Gastrocnemius medialis (tissue), 4 donors: ENCODE measurements at regions not wholly inside any gene's neighbourhood (a gene's known extent, or its start where the extent isn't known, plus 50 kb on each side); places are given as distances from the start of the nearest gene placed in this dataset.

Experiments
- ATAC-seq, 2 donors: fragments of 150-250 bp; one replicate each; pipeline ENCODE4 v1.9.1; 2016
- DNase-seq, 2 donors: peaks; one replicate each; pipeline ENCODE4 v3.0.0-alpha.2; 2019
- H3K27ac ChIP-seq, 4 donors: fragments of 200-600 bp; sonication (generic); 1 replicate in 1 of 4; 2 replicates in 3 of 4; pipeline ENCODE4 v1.5.1; 2016 to 2018; ENCODE audit warnings: mild to moderate bottlenecking in 2 of 4, moderate library complexity in 1 of 4
- H3K27me3 ChIP-seq, 3 donors: fragments of 200-600 bp; sonication (generic) in 2 of 3; 1 replicate in 1 of 3; 2 replicates in 2 of 3; pipeline versions ENCODE4 v1.5.1 to v1.6.0; 2016 to 2019; ENCODE audit warnings: mild to moderate bottlenecking in 1 of 3, moderate library complexity in 1 of 3
- H3K36me3 ChIP-seq, 2 donors: fragments of 200-600 bp; sonication (generic) in 1 of 2; one replicate each; pipeline ENCODE4 v1.5.1; 2017 to 2018
- H3K4me1 ChIP-seq, 2 donors: fragments of 200-600 bp; sonication (generic) in 1 of 2; one replicate each; pipeline ENCODE4 v1.5.1; 2016 to 2017; ENCODE audit warnings: mild to moderate bottlenecking in 2 of 2
- H3K4me3 ChIP-seq, 4 donors: fragments of 200-600 bp; sonication (generic) in 3 of 4; 1 replicate in 1 of 4; 2 replicates in 3 of 4; pipeline ENCODE4 v1.5.1; 2016 to 2019; ENCODE audit warnings: mild to moderate bottlenecking in 2 of 4
- H3K9me3 ChIP-seq, 3 donors: fragments of 200-600 bp; sonication (generic) in 2 of 3; 1 replicate in 1 of 3; 2 replicates in 2 of 3; pipeline ENCODE4 v1.5.1; 2016 to 2019
- POLR2A ChIP-seq, 2 donors: fragments of 450-650 bp; IDR thresholded peaks; one replicate each; pipeline ENCODE4 v1.6.1; 2017; ENCODE audit warnings: antibody characterized with exemption in 2 of 2, mild to moderate bottlenecking in 2 of 2, moderate library complexity in 2 of 2
- in situ Hi-C, 4 donors: fragments of 200-750 bp; cut with MboI; loops; one replicate each; pipeline versions ENCODE4 v1.15.0 to v1.8.0; 2017; ENCODE audit warnings: low sequenced_read_pairs in 4 of 4
- intact Hi-C: fragments of 100-400 bp; cut with DNase I; formaldehyde crosslinking; loops from one replicate; pipeline ENCODE4 v1.15.1; 2023; ENCODE audit warnings: low total_unique reads
- TF ChIP-seq, protein P1 (sequence below), 5 experiments: fragments of 450-650 bp in 3 of 5; fragments of 200-600 bp in 2 of 5; sonication (generic) in 2 of 5; IDR thresholded peaks in 4 of 5; conservative IDR thresholded peaks in 1 of 5; 1 replicate in 4 of 5; 2 replicates in 1 of 5; pipeline ENCODE4 v1.5.1; 2016 to 2019; ENCODE audit warnings: antibody characterized with exemption in 5 of 5, mild to moderate bottlenecking in 3 of 5, moderate library complexity in 3 of 5

DNA sequence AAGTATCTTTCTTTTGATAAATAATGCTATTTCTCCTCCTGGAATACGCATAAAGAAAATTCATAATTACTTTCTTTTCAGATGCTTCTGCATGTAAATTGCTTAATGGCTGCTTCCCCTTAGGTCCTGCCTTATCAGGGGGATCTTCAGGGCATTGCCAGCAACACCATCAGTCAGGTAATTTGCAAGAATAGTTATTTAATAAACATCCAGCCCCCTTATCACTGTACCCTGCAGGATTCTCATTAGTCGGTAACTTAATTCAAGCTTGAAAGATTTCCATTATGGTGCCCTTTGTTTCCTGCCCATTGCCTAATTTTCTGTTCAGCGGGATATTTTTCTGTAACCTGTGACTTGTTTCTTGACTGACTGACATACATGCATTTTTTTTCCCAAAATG, 414.5 kb downstream of the MFSD1 start:
- H3K27ac ChIP-seq, result no peak overlapping the region
- in situ Hi-C loops, result no loop called here
- H3K9me3 ChIP-seq, result no peaks in the 10 kb centered on the region
- H3K4me3 ChIP-seq, result no peak overlapping the region
- intact Hi-C loops, result no loop called here
- no peaks in the 10 kb centered on the region for H3K36me3 ChIP-seq
- TF ChIP-seq, protein P1, sequence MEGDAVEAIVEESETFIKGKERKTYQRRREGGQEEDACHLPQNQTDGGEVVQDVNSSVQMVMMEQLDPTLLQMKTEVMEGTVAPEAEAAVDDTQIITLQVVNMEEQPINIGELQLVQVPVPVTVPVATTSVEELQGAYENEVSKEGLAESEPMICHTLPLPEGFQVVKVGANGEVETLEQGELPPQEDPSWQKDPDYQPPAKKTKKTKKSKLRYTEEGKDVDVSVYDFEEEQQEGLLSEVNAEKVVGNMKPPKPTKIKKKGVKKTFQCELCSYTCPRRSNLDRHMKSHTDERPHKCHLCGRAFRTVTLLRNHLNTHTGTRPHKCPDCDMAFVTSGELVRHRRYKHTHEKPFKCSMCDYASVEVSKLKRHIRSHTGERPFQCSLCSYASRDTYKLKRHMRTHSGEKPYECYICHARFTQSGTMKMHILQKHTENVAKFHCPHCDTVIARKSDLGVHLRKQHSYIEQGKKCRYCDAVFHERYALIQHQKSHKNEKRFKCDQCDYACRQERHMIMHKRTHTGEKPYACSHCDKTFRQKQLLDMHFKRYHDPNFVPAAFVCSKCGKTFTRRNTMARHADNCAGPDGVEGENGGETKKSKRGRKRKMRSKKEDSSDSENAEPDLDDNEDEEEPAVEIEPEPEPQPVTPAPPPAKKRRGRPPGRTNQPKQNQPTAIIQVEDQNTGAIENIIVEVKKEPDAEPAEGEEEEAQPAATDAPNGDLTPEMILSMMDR (IDR thresholded peaks at IDR 0.05 in 4 of 5, conservative IDR thresholded peaks at IDR 0.05 in 1 of 5), result no peak
- no peak for TF ChIP-seq POLR2A (IDR thresholded peaks at IDR 0.05)
- ATAC-seq, result no peak
- DNase-seq, result no peak
- no peaks in the 10 kb centered on the region for H3K27me3 ChIP-seq
- H3K4me1 ChIP-seq, result no peaks in the 10 kb centered on the region

DNA sequence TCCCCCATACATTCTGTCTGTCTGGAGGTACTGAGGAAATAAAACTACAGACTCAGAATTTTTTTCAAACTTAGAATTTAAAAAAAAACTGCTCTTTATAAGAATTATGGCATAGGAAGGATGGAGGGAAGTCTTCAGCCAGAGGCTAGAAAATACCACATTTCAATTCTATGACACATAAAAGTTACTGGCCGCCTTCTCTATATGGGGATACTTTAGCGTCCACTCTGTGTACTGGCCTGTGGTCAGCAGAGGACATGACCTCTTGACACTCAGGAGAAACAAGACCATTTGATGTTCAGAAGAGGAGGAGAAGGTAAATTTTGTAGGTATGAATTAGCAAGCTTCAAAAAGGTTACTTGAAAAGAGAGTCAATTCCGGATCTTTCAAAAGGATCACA, 417.4 kb downstream of the MFSD1 start:
- H3K27ac ChIP-seq, result no peak overlapping the region
- H3K4me1 ChIP-seq, result no peaks in the 10 kb centered on the region
- no peak for TF ChIP-seq POLR2A (IDR thresholded peaks at IDR 0.05)
- TF ChIP-seq, protein P1 (IDR thresholded peaks at IDR 0.05 in 4 of 5, conservative IDR thresholded peaks at IDR 0.05 in 1 of 5), result no peak
- no peaks in the 10 kb centered on the region for H3K9me3 ChIP-seq
- in situ Hi-C loops (no loop called here), intact Hi-C loops (no loop called here)
- DNase-seq (no peak), ATAC-seq (no peak)
- H3K4me3 ChIP-seq, result no peak overlapping the region
- H3K27me3 ChIP-seq, result no peaks in the 10 kb centered on the region
- no peaks in the 10 kb centered on the region for H3K36me3 ChIP-seq

DNA sequence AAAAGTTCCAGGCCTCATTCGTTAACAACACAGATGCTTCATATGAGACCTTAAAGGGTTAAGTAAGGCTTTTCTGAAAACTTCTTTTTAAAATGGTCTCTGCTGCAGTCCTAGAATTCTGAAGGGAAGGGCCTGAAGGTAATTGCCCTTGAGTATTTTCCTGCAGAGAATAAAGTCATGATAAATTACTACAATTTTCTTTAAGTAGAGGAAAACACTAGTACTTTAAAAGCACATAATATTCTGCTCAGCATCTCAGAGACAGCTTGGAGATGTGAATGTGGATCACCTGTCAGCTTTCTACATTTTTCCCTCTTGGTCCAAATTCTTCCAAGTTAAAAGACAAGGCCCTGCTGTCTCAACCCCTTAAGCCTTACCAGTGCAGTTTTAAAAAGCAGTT, 419.5 kb downstream of the MFSD1 start:
- Histone ChIP-seq H3K4me3 (no peak overlapping the region), H3K4me1 (no peaks in the 10 kb centered on the region), H3K27me3 (no peaks in the 10 kb centered on the region), H3K27ac (no peak overlapping the region), H3K36me3 (no peaks in the 10 kb centered on the region), H3K9me3 (no peaks in the 10 kb centered on the region)
- in situ Hi-C loops, result no loop called here
- intact Hi-C loops, result no loop called here
- no peak for TF ChIP-seq POLR2A (IDR thresholded peaks at IDR 0.05)
- TF ChIP-seq, protein P1 (IDR thresholded peaks at IDR 0.05 in 4 of 5, conservative IDR thresholded peaks at IDR 0.05 in 1 of 5), result no peak
- DNase-seq, result no peak
- ATAC-seq, result no peak

DNA sequence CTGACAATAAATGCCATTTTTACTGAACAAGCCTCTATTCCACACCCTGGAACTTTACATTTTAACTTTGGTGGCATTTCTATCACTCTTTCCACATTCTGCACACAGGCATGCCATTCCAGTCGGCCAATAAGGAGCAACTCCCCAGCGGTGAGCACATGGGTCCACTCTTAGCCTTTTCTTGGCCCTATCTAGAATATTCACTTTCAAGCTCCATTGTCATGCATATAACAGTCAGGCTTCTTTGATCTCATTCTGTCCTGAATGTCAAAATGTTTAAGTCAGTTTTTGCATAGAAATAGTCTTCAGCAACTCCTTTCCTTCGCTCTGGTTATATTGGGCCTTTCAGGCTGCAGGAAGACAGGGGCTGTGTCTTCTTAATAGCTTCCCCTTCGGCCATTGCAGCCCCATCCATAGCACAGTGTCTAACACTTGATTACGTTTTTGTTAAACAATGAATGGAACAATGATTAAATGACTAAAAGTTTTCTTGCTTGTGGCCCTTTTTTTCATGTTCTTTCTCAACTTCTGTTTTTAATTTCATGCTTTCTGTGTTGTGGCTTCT, 427.3 kb downstream of the MFSD1 start:
- DNase-seq, result no peak
- intact Hi-C loops, result no loop called here
- H3K9me3 ChIP-seq, result no peaks in the 10 kb centered on the region
- no peak for ATAC-seq
- no peaks in the 10 kb centered on the region for H3K36me3 ChIP-seq
- no peaks in the 10 kb centered on the region for H3K4me1 ChIP-seq
- H3K27me3 ChIP-seq, result no peaks in the 10 kb centered on the region
- TF ChIP-seq, protein P1 (IDR thresholded peaks at IDR 0.05 in 4 of 5, conservative IDR thresholded peaks at IDR 0.05 in 1 of 5), result no peak
- TF ChIP-seq POLR2A (IDR thresholded peaks at IDR 0.05), result no peak
- H3K4me3 ChIP-seq, result no peak overlapping the region
- in situ Hi-C loops, result no loop called here
- no peak overlapping the region for H3K27ac ChIP-seq

DNA sequence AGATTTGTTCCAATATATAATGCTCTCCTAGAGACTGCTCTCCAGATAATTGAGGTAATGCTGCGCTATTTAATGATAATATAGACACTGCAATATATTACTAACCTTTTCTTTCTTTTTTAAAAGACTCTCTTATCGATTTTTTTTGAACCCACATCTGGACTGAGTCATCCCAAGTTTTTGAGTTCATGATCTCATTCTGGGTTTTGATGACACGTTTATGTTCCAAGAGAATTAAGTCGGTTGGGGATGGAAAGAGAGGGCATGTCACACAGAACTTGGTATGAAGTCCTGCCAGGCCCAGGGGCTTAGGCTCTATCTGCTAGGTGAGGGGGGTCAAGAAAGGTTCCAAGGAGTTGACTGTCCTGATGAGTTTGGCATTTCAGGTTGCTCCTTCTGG, 431.1 kb downstream of the MFSD1 start:
- in situ Hi-C loops (no loop called here), intact Hi-C loops (no loop called here)
- no peaks in the 10 kb centered on the region for H3K36me3 ChIP-seq
- H3K4me3 ChIP-seq, result no peak overlapping the region
- ATAC-seq, result no peak
- no peaks in the 10 kb centered on the region for H3K27me3 ChIP-seq
- no peak for DNase-seq
- H3K27ac ChIP-seq, result no peak overlapping the region
- TF ChIP-seq POLR2A (IDR thresholded peaks at IDR 0.05), result no peak
- TF ChIP-seq, protein P1 (IDR thresholded peaks at IDR 0.05 in 4 of 5, conservative IDR thresholded peaks at IDR 0.05 in 1 of 5), result no peak
- no peaks in the 10 kb centered on the region for H3K4me1 ChIP-seq
- H3K9me3 ChIP-seq, result no peaks in the 10 kb centered on the region
